Uterus (tissue), 3 donors: ENCODE measurements at regions not wholly inside any gene's neighbourhood (a gene's known extent, or its start where the extent isn't known, plus 50 kb on each side); places are given as distances from the start of the nearest gene placed in this dataset.

Experiments
- DNase-seq, 2 donors: peaks; one replicate each; pipeline ENCODE4 v3.0.0-alpha.2; 2019 to 2020
- H3K27ac ChIP-seq, 2 donors: fragments of 200-600 bp; sonication (generic); 1 replicate in 1 of 2; 2 replicates in 1 of 2; pipeline ENCODE4 v1.5.1; 2016 to 2018
- H3K27me3 ChIP-seq, 2 donors: fragments of 200-600 bp; sonication (generic); one replicate each; pipeline ENCODE4 v1.5.1; 2018 to 2019; ENCODE audit warnings: control low read depth in 1 of 2
- H3K36me3 ChIP-seq, 2 donors: fragments of 200-600 bp; sonication (generic); one replicate each; pipeline ENCODE4 v1.5.1; 2019; ENCODE audit warnings: control low read depth in 1 of 2
- H3K4me1 ChIP-seq, 2 donors: fragments of 200-600 bp; sonication (generic); one replicate each; pipeline ENCODE4 v1.5.1; 2018 to 2019; ENCODE audit warnings: control low read depth in 1 of 2
- H3K4me3 ChIP-seq, 2 donors: fragments of 200-600 bp; sonication (generic); 1 replicate in 1 of 2; 2 replicates in 1 of 2; pipeline ENCODE4 v1.5.1; 2018 to 2019; ENCODE audit warnings: mild to moderate bottlenecking in 1 of 2
- H3K9me3 ChIP-seq, 2 donors: fragments of 200-600 bp; sonication (generic); one replicate each; pipeline ENCODE4 v1.5.1; 2019; ENCODE audit warnings: control low read depth in 1 of 2
- CTCF ChIP-seq, 4 experiments: fragments of 200-600 bp in 2 of 4; fragments of 450-650 bp in 2 of 4; sonication (generic) in 2 of 4; IDR thresholded peaks; one replicate each; pipeline ENCODE4 v1.5.1; 2016 to 2019; ENCODE audit warnings: antibody characterized with exemption in 4 of 4, mild to moderate bottlenecking in 2 of 4, moderate library complexity in 1 of 4
- POLR2A ChIP-seq, 2 donors: fragments of 450-650 bp; IDR thresholded peaks; one replicate each; pipeline ENCODE4 v1.6.1; 2016; ENCODE audit warnings: antibody characterized with exemption in 2 of 2, mild to moderate bottlenecking in 1 of 2, moderate library complexity in 1 of 2
- intact Hi-C: fragments of 100-400 bp; cut with DNase I; formaldehyde crosslinking; loops from one replicate; pipeline ENCODE4 v1.15.1; 2023; ENCODE audit warnings: low total_unique reads
- donor health status: DM: yes; HTN: yes; CAD: no.

- Histone ChIP-seq H3K27me3 (no peaks in the 10 kb centered on the region), H3K27ac (no peak overlapping the region), H3K4me3 (no peak overlapping the region), H3K36me3 (no peaks in the 10 kb centered on the region), H3K9me3 (no peaks in the 10 kb centered on the region), H3K4me1 (no peaks in the 10 kb centered on the region)
- TF ChIP-seq CTCF (IDR thresholded peaks at IDR 0.05) (no peak), POLR2A (IDR thresholded peaks at IDR 0.05) (no peak)
- intact Hi-C loops = no loop called here
- no peak for DNase-seq
Measured at GRCh38 chr11:27908621-27909020, 199.3 kb downstream of the KIF18A start.

GRCh38 chr11:27907530-27907929 is 200.4 kb downstream of the KIF18A start:
- Histone ChIP-seq H3K36me3 (no peaks in the 10 kb centered on the region), H3K9me3 (no peaks in the 10 kb centered on the region), H3K27ac (no peak overlapping the region), H3K4me1 (no peaks in the 10 kb centered on the region), H3K4me3 (no peak overlapping the region), H3K27me3 (no peaks in the 10 kb centered on the region)
- no peak for TF ChIP-seq CTCF (IDR thresholded peaks at IDR 0.05)
- TF ChIP-seq POLR2A (IDR thresholded peaks at IDR 0.05) = no peak
- intact Hi-C loops = no loop called here
- no peak for DNase-seq

- H3K36me3 ChIP-seq = no peaks in the 10 kb centered on the region
- no peak overlapping the region for H3K4me3 ChIP-seq
- no peaks in the 10 kb centered on the region for H3K4me1 ChIP-seq
- no peak overlapping the region for H3K27ac ChIP-seq
- H3K9me3 ChIP-seq = no peaks in the 10 kb centered on the region
- DNase-seq = no peak
- TF ChIP-seq POLR2A (IDR thresholded peaks at IDR 0.05) (no peak), CTCF (IDR thresholded peaks at IDR 0.05) (no peak)
- intact Hi-C loops = no loop called here
- H3K27me3 ChIP-seq = no peaks in the 10 kb centered on the region
Measured at GRCh38 chr11:27907091-27907490, 200.9 kb downstream of the KIF18A start.

- no peaks in the 10 kb centered on the region for H3K36me3 ChIP-seq
- no peak overlapping the region for H3K4me3 ChIP-seq
- DNase-seq = no peak
- TF ChIP-seq CTCF (IDR thresholded peaks at IDR 0.05) = no peak
- no peak for TF ChIP-seq POLR2A (IDR thresholded peaks at IDR 0.05)
- intact Hi-C loops = no loop called here
- no peaks in the 10 kb centered on the region for H3K27me3 ChIP-seq
- H3K4me1 ChIP-seq = no peaks in the 10 kb centered on the region
- no peaks in the 10 kb centered on the region for H3K9me3 ChIP-seq
- H3K27ac ChIP-seq = no peak overlapping the region
Measured at GRCh38 chr11:27904358-27905055, 203.4 kb downstream of the KIF18A start.

- TF ChIP-seq POLR2A (IDR thresholded peaks at IDR 0.05) (no peak), CTCF (IDR thresholded peaks at IDR 0.05) (no peak)
- Histone ChIP-seq H3K27ac (no peak overlapping the region), H3K27me3 (no peaks in the 10 kb centered on the region), H3K9me3 (no peaks in the 10 kb centered on the region), H3K36me3 (no peaks in the 10 kb centered on the region), H3K4me3 (no peak overlapping the region), H3K4me1 (no peaks in the 10 kb centered on the region)
- intact Hi-C loops = no loop called here
- no peak for DNase-seq
Measured at GRCh38 chr11:27902981-27903624, 202.8 kb upstream of the BDNF start.
